ENCODE measurements at regions not wholly inside any gene's neighbourhood (a gene's known extent, or its start where the extent isn't known, plus 50 kb on each side); places are given as distances from the start of the nearest gene placed in this dataset.
A peak's percentile ranks its signal among the peaks of the same experiment; 100 is the strongest.
"Not testable (repeated sequence)": the region's sequence is repeated elsewhere in the genome, so short reads cannot be mapped to it uniquely, and the experiment has no call there.

- DNase-seq (ENCODE audit: low read depth, low spot score) = no peak
Observed at GRCh38 chr5:106488407-106488806, 1182.3 kb downstream of the EFNA5 start.

GRCh38 chr5:106481374-106481773 lies 1189.4 kb downstream of the EFNA5 start:
- H3K4me3 ChIP-seq (ENCODE audit: low read length) = no peak overlapping the region
- DNase-seq (ENCODE audit: low read depth, low spot score) = no peak

More at GRCh38 chr5:106488407-106488806, 1182.3 kb downstream of the EFNA5 start:
- no peak overlapping the region for H3K4me3 ChIP-seq (ENCODE audit: low read length)

GRCh38 chr5:106476630-106477029 lies 1194.1 kb downstream of the EFNA5 start:
- H3K4me3 ChIP-seq (ENCODE audit: low read length) = no peak overlapping the region
- DNase-seq (ENCODE audit: low read depth, low spot score) = no peak

GRCh38 chr5:106474066-106474465 lies 1196.7 kb downstream of the EFNA5 start:
- no peak for DNase-seq (ENCODE audit: low read depth, low spot score)
- no peak overlapping the region for H3K4me3 ChIP-seq (ENCODE audit: low read length)

- no peak for DNase-seq (ENCODE audit: low read depth, low spot score)
- H3K4me3 ChIP-seq (ENCODE audit: low read length) = no peak overlapping the region
Observed at GRCh38 chr5:106459541-106459940, 1211.2 kb downstream of the EFNA5 start.

- DNase-seq (ENCODE audit: low read depth, low spot score) = peak; percentile 9
- no peak overlapping the region for H3K4me3 ChIP-seq (ENCODE audit: low read length)
Observed at GRCh38 chr5:106454651-106455415, 1215.9 kb downstream of the EFNA5 start.

GRCh38 chr5:106454050-106454449 lies 1216.7 kb downstream of the EFNA5 start:
- DNase-seq (ENCODE audit: low read depth, low spot score) = no peak

GRCh38 chr5:106451998-106452397 lies 1218.7 kb downstream of the EFNA5 start:
- no peak overlapping the region for H3K4me3 ChIP-seq (ENCODE audit: low read length)
- DNase-seq (ENCODE audit: low read depth, low spot score) = no peak

More at GRCh38 chr5:106454050-106454449, 1216.7 kb downstream of the EFNA5 start:
- H3K4me3 ChIP-seq (ENCODE audit: low read length) = no peak overlapping the region

- DNase-seq (ENCODE audit: low read depth, low spot score) = no peak
- H3K4me3 ChIP-seq (ENCODE audit: low read length) = no peak overlapping the region
Observed at GRCh38 chr5:106443746-106444145, 1227.0 kb downstream of the EFNA5 start.

GRCh38 chr5:106435185-106435584 lies 1235.6 kb downstream of the EFNA5 start:
- no peak for DNase-seq (ENCODE audit: low read depth, low spot score)
- no peak overlapping the region for H3K4me3 ChIP-seq (ENCODE audit: low read length)

GRCh38 chr5:106430733-106431132 lies 1240.0 kb downstream of the EFNA5 start:
- not testable (repeated sequence) for DNase-seq (ENCODE audit: low read depth, low spot score)

GRCh38 chr5:106423109-106423897 lies 1247.4 kb downstream of the EFNA5 start:
- peak; percentile 0 for DNase-seq (ENCODE audit: low read depth, low spot score)
- no peak overlapping the region for H3K4me3 ChIP-seq (ENCODE audit: low read length)

More at GRCh38 chr5:106430733-106431132, 1240.0 kb downstream of the EFNA5 start:
- not testable (repeated sequence) for H3K4me3 ChIP-seq (ENCODE audit: low read length)

- no peak overlapping the region for H3K4me3 ChIP-seq (ENCODE audit: low read length)
- no peak for DNase-seq (ENCODE audit: low read depth, low spot score)
Observed at GRCh38 chr5:106420102-106420501, 1250.6 kb downstream of the EFNA5 start.

- H3K4me3 ChIP-seq (ENCODE audit: low read length) = no peak overlapping the region
- no peak for DNase-seq (ENCODE audit: low read depth, low spot score)
Observed at GRCh38 chr5:106418196-106418595, 1252.5 kb downstream of the EFNA5 start.

- no peak overlapping the region for H3K4me3 ChIP-seq (ENCODE audit: low read length)
Observed at GRCh38 chr5:106417566-106417965, 1253.2 kb downstream of the EFNA5 start.

GRCh38 chr5:106417163-106417562 lies 1253.6 kb downstream of the EFNA5 start:
- no peak for DNase-seq (ENCODE audit: low read depth, low spot score)
- no peak overlapping the region for H3K4me3 ChIP-seq (ENCODE audit: low read length)

More at GRCh38 chr5:106417566-106417965, 1253.2 kb downstream of the EFNA5 start:
- no peak for DNase-seq (ENCODE audit: low read depth, low spot score)

GRCh38 chr5:106415541-106415940 lies 1255.2 kb downstream of the EFNA5 start:
- DNase-seq (ENCODE audit: low read depth, low spot score) = no peak
- no peak overlapping the region for H3K4me3 ChIP-seq (ENCODE audit: low read length)

GRCh38 chr5:106414342-106414741 lies 1256.4 kb downstream of the EFNA5 start:
- no peak for DNase-seq (ENCODE audit: low read depth, low spot score)
- no peak overlapping the region for H3K4me3 ChIP-seq (ENCODE audit: low read length)

GRCh38 chr5:106412606-106413005 lies 1258.1 kb downstream of the EFNA5 start:
- H3K4me3 ChIP-seq (ENCODE audit: low read length) = no peak overlapping the region
- no peak for DNase-seq (ENCODE audit: low read depth, low spot score)

GRCh38 chr5:106408570-106408969 lies 1262.2 kb downstream of the EFNA5 start:
- DNase-seq (ENCODE audit: low read depth, low spot score) = no peak
- H3K4me3 ChIP-seq (ENCODE audit: low read length) = no peak overlapping the region
